K562 (cell line): ENCODE measurements at regions not wholly inside any gene's neighbourhood (a gene's known extent, or its start where the extent isn't known, plus 50 kb on each side); places are given as distances from the start of the nearest gene placed in this dataset.

Experiments used
- ATAC-seq: fragments of 200-7000 bp; cut with Tn5 transposase; 3 replicates; pipeline ENCODE4 v1.9.1; 2020; ENCODE audit warnings: moderate library complexity
- BruUV-seq: library from RNA; stranded (reverse); fragments of 400-500 nt; replicated peaks from 2 replicates; lab custom pipeline; 2021; lab: Mats Ljungman, UMichigan
- CTCF ChIA-PET: fragments of 300-600 bp; formaldehyde crosslinking; extraction: SDS; loops from one replicate; lab custom pipeline; 2021; ENCODE audit warnings: low intra/inter-chr PET ratio; lab: Yijun Ruan, JAX
- POLR2A ChIA-PET: fragments of 300-600, 350-650 bp; sonication (Branson Sonifier 250); formaldehyde crosslinking; extraction: SDS; loops from one replicate; lab custom pipeline; 2021; ENCODE audit warnings: antibody characterized with exemption, inconsistent platforms; lab: Yijun Ruan, JAX
- DNase-seq, 4 experiments: peaks; one replicate each; pipeline versions ENCODE4 v3.0.0 to v3.0.0-alpha.2; 2011 to 2018; ENCODE audit warnings: low spot score in 3 of 4, mixed read lengths in 3 of 4; ENCODE audit errors: extremely low read depth in 1 of 4
- FAIRE-seq: peaks from 2 replicates; lab custom pipeline; 2011; peaks lifted over from hg19 to GRCh38; lab: Jason Lieb, UNC
- H2AFZ ChIP-seq: 2 replicates; pipeline ENCODE4 v1.6.0; 2011; ENCODE audit warnings: low read depth, low read length, control low read depth, inconsistent platforms
- H3K27ac ChIP-seq: fragments of 200-600 bp; 3 replicates; pipeline ENCODE4 v1.8.0; 2011; ENCODE audit warnings: low read depth, mild to moderate bottlenecking, control low read depth, inconsistent platforms, low read length, moderate library complexity, mixed read lengths; ENCODE audit errors: extremely low read depth
- H3K27me3 ChIP-seq, 2 experiments: fragments of 300-600 bp in 1 of 2; 2 replicates in 1 of 2; 3 replicates in 1 of 2; pipeline versions ENCODE4 v1.6.0 to v1.8.0; 2011; ENCODE audit warnings: inconsistent platforms in 2 of 2, low read length in 2 of 2, mild to moderate bottlenecking in 1 of 2, mixed read lengths in 1 of 2, moderate library complexity in 1 of 2; ENCODE audit not compliant: control insufficient read depth in 2 of 2, insufficient read depth in 2 of 2
- H3K36me3 ChIP-seq: fragments of 300-600 bp; 3 replicates; pipeline ENCODE4 v1.8.0; 2011; ENCODE audit warnings: mild to moderate bottlenecking, low read length, inconsistent platforms; ENCODE audit not compliant: control insufficient read depth, insufficient read depth
- H3K4me1 ChIP-seq, 2 experiments: fragments of 200-600 bp in 1 of 2; replicated peaks in 1 of 2; 2 replicates in 1 of 2; 3 replicates in 1 of 2; pipeline versions ENCODE4 v1.5.1 to v1.8.0; 2011; ENCODE audit warnings: inconsistent platforms in 2 of 2, low read length in 2 of 2, mild to moderate bottlenecking in 1 of 2, mixed read lengths in 1 of 2, moderate library complexity in 1 of 2; ENCODE audit not compliant: control insufficient read depth in 2 of 2, insufficient read depth in 2 of 2
- H3K4me2 ChIP-seq: 2 replicates; pipeline ENCODE4 v1.6.1; 2011; ENCODE audit warnings: low read length, control low read depth, inconsistent platforms, mixed read lengths; ENCODE audit not compliant: insufficient read depth
- H3K4me3 ChIP-seq: fragments of 200-600 bp; sonication (generic), shearing (Covaris generic); 2 replicates; pipeline ENCODE4 v1.5.1; 2016; ENCODE audit warnings: control low read depth, inconsistent platforms
- H3K79me2 ChIP-seq: fragments of 200-600 bp; 3 replicates; pipeline ENCODE4 v1.8.0; 2011; ENCODE audit warnings: low read length, inconsistent platforms; ENCODE audit not compliant: control insufficient read depth, insufficient read depth
- H3K9ac ChIP-seq, 2 experiments: 2 replicates each; pipeline versions ENCODE4 v1.6.0 to v1.6.1; 2011; ENCODE audit warnings: low read depth in 2 of 2, low read length in 2 of 2, control low read depth in 1 of 2, inconsistent platforms in 1 of 2, mild to moderate bottlenecking in 1 of 2, mixed read lengths in 1 of 2; ENCODE audit not compliant: insufficient read depth in 1 of 2
- H3K9me1 ChIP-seq: one replicate; pipeline ENCODE4 v1.6.0; 2011; ENCODE audit warnings: inconsistent platforms, mild to moderate bottlenecking, low read length, moderate library complexity; ENCODE audit not compliant: control insufficient read depth, insufficient read depth
- H3K9me3 ChIP-seq: replicated peaks from 2 replicates; pipeline ENCODE4 v1.5.1; 2011; ENCODE audit warnings: low read depth, low read length, inconsistent platforms; ENCODE audit not compliant: control insufficient read depth, insufficient read depth
- H4K20me1 ChIP-seq: replicated peaks from 2 replicates; pipeline ENCODE4 v1.6.1; 2011; ENCODE audit warnings: low read length, inconsistent platforms, mixed read lengths; ENCODE audit not compliant: control insufficient read depth, insufficient read depth
- ATF4 ChIP-seq: fragments of 450-650 bp; formaldehyde crosslinking; IDR thresholded peaks from 2 replicates; pipeline ENCODE4 v1.4.0; 2022; ENCODE audit warnings: mild to moderate bottlenecking, moderate library complexity
- ATF7 ChIP-seq: fragments of 450-650 bp; IDR thresholded peaks from 2 replicates; pipeline ENCODE4 v1.7.1; 2014; ENCODE audit warnings: mild to moderate bottlenecking, moderate library complexity
- DPF2 ChIP-seq: fragments of 450-650 bp; IDR thresholded peaks from 2 replicates; pipeline ENCODE4 v1.6.1; 2016
- FOXA3 ChIP-seq, 2 experiments: fragments of 450-650 bp in 1 of 2; sonication (generic) in 1 of 2; formaldehyde crosslinking; IDR thresholded peaks in 1 of 2; conservative IDR thresholded peaks in 1 of 2; 2 replicates each; pipeline versions ENCODE4 v1.4.0 to v1.8.0; 2020 to 2022; ENCODE audit warnings: mild to moderate bottlenecking in 2 of 2, missing genetic modification reagents in 1 of 2
- L3MBTL2 ChIP-seq: fragments of 450-650 bp; IDR thresholded peaks from 2 replicates; pipeline ENCODE4 v1.6.1; 2016; ENCODE audit warnings: mild to moderate bottlenecking, moderate library complexity
- MNT ChIP-seq, 2 experiments: fragments of 450-650 bp; conservative IDR thresholded peaks; 2 replicates each; pipeline ENCODE4 v1.6.1; 2017; ENCODE audit warnings: mild to moderate bottlenecking in 2 of 2, moderate library complexity in 2 of 2
- NR2C2 ChIP-seq, 2 experiments: fragments of 200-800 bp in 1 of 2; sonication (Bioruptor generic) in 1 of 2; sonication (generic) in 1 of 2; formaldehyde crosslinking in 1 of 2; IDR thresholded peaks; 2 replicates each; pipeline versions ENCODE4 v1.6.1 to v1.8.0; 2016 to 2022; ENCODE audit warnings: mild to moderate bottlenecking in 1 of 2, missing compliant biosample characterization in 1 of 2, missing genetic modification characterization in 1 of 2, missing genetic modification reagents in 1 of 2
- PBX2 ChIP-seq, 2 experiments: IDR thresholded peaks in 1 of 2; conservative IDR thresholded peaks in 1 of 2; 2 replicates each; pipeline ENCODE4 v1.6.1; 2016; ENCODE audit warnings: low read depth in 2 of 2, mild to moderate bottlenecking in 1 of 2, missing compliant biosample characterization in 1 of 2, missing genetic modification characterization in 1 of 2, moderate library complexity in 1 of 2
- YY1 ChIP-seq, 3 experiments: IDR thresholded peaks; 2 replicates each; pipeline ENCODE4 v1.6.1; 2011; ENCODE audit warnings: low read length in 2 of 3, mild to moderate bottlenecking in 2 of 3, moderate library complexity in 2 of 3, borderline replicate concordance in 1 of 3, control low read depth in 1 of 3, low read depth in 1 of 3; ENCODE audit not compliant: insufficient read depth in 3 of 3, insufficient replicate concordance in 2 of 3, control insufficient read depth in 1 of 3, insufficient read length in 1 of 3; ENCODE audit errors: extremely low read depth in 1 of 3
- ZNF12 ChIP-seq: sonication (generic); formaldehyde crosslinking; IDR thresholded peaks from 2 replicates; pipeline ENCODE4 v1.4.0; 2020; ENCODE audit warnings: mild to moderate bottlenecking, missing genetic modification reagents
- ZNF655 ChIP-seq: fragments of 250-450 bp; sonication (Bioruptor Pico); IDR thresholded peaks from 2 replicates; pipeline ENCODE4 v1.5.0; 2021
- WGBS: fragments of 100-300 bp; shearing (Covaris generic); methylation state at CpG from one replicate; pipeline ENCODE4 v1.1.6; 2016; ENCODE audit warnings: low coverage, mixed read lengths; ENCODE audit not compliant: insufficient coverage; ENCODE audit errors: missing lambda C conversion rate; 5-methylcytosine and 5-hydroxymethylcytosine counted together
- in situ Hi-C: fragments of 300-500 bp; cut with MboI; formaldehyde crosslinking; loops from 4 replicates; pipeline ENCODE4 v1.15.0; 2018; ENCODE audit warnings: inconsistent platforms, mixed read lengths
- intact Hi-C: fragments of 100-400 bp; cut with micrococcal nuclease; formaldehyde crosslinking; loops from 2 replicates; pipeline ENCODE4 v1.14.2; 2022

- TF ChIP-seq NR2C2 (CRISPR knock-in tag; IDR thresholded peaks at IDR 0.05) (no peak), NR2C2 (tag; IDR thresholded peaks at IDR 0.05) (no peak), ZNF12 (no peak), YY1 (IDR thresholded peaks at IDR 0.05; ENCODE audit: borderline replicate concordance in 1 of 3, control insufficient read depth in 1 of 3, extremely low read depth in 1 of 3, insufficient read depth in 3 of 3, insufficient read length in 1 of 3, insufficient replicate concordance in 2 of 3, low read depth in 1 of 3, low read length in 2 of 3) (no peak), L3MBTL2 (no peak)
Observed at GRCh38 chr3:107263269-107264021, 113.8 kb upstream of the CCDC54 start (continued).

GRCh38 chr3:107264888-107265287, 112.4 kb upstream of the CCDC54 start:
- H3K9me1 ChIP-seq = no peaks in the 10 kb centered on the region
- FAIRE-seq (no peak), ATAC-seq (no peak), DNase-seq (no peak)
- no peaks in the 10 kb centered on the region for H3K9me3 ChIP-seq
- intact Hi-C loops = no loop called here
- in situ Hi-C loops = no loop called here
- H3K4me1 ChIP-seq = no peaks in the 10 kb centered on the region
- H2AFZ ChIP-seq = no peak overlapping the region
- no peak overlapping the region for H3K9ac ChIP-seq
- POLR2A ChIA-PET = interaction anchor here (0.7 kb wide), 1 partner anchor 272 kb away, joined by 3 read pairs; no protein-coding TSS in a partner anchor
- CTCF ChIA-PET = no interaction called here
- 0% methylated on average over 6 of the region's 6 CpGs for WGBS
- no peaks in the 10 kb centered on the region for H4K20me1 ChIP-seq
- no peak overlapping the region for H3K4me3 ChIP-seq
- H3K27me3 ChIP-seq = no peaks in the 10 kb centered on the region
- H3K27ac ChIP-seq = no peak overlapping the region
- no peaks in the 10 kb centered on the region for H3K36me3 ChIP-seq
- no peak overlapping the region for H3K4me2 ChIP-seq
- H3K79me2 ChIP-seq = no peaks in the 10 kb centered on the region
- no TSS peak for BruUV-seq
- TF ChIP-seq ZNF655 (CRISPR knock-in tag) (no peak), DPF2 (no peak), ATF4 (CRISPR knock-in tag) (no peak), PBX2 (CRISPR knock-in tag; IDR thresholded peaks at IDR 0.05; ENCODE audit: low read depth) (no peak), PBX2 (tag; conservative IDR thresholded peaks at IDR 0.05; ENCODE audit: low read depth) (peak; percentile 58), FOXA3 (CRISPR knock-in tag; conservative IDR thresholded peaks at IDR 0.05 in 1 of 2, IDR thresholded peaks at IDR 0.05 in 1 of 2) (0 out of 4 replicates have a peak, but pooled peaks of 1 of the 2 experiments have one; percentile 19), MNT (conservative IDR thresholded peaks at IDR 0.05) (no peak), ATF7 (no peak)
